Fibroblast of skin of left quadriceps (primary cell): ENCODE measurements at regions not wholly inside any gene's neighbourhood (a gene's known extent, or its start where the extent isn't known, plus 50 kb on each side); places are given as distances from the start of the nearest gene placed in this dataset.

Experiments used
- DNase-seq, 2 experiments: peaks; one replicate each; pipeline ENCODE4 v3.0.0-alpha.2; 2013; ENCODE audit warnings: low read depth in 2 of 2

GRCh38 chr15:94749811-94750617 is 518.7 kb downstream of the MCTP2 start:
- DNase-seq, result no peak

- DNase-seq, result no peak
Measured at GRCh38 chr15:94760348-94760747, 529.0 kb downstream of the MCTP2 start.

GRCh38 chr15:94761574-94761973 is 530.2 kb downstream of the MCTP2 start:
- DNase-seq, result no peak

GRCh38 chr15:94769089-94769488 is 537.7 kb downstream of the MCTP2 start:
- no peak for DNase-seq

- no peak for DNase-seq
Measured at GRCh38 chr15:94770199-94770598, 538.8 kb downstream of the MCTP2 start.

- no peak for DNase-seq
Measured at GRCh38 chr15:94777037-94777436, 545.7 kb downstream of the MCTP2 start.

- DNase-seq, result no peak
Measured at GRCh38 chr15:94778840-94779239, 547.5 kb downstream of the MCTP2 start.

GRCh38 chr15:94780166-94780565 is 548.8 kb downstream of the MCTP2 start:
- DNase-seq, result no peak

- no peak for DNase-seq
Measured at GRCh38 chr15:94785091-94785490, 553.7 kb downstream of the MCTP2 start.

- DNase-seq, result no peak
Measured at GRCh38 chr15:94791008-94791407, 559.6 kb downstream of the MCTP2 start.

- DNase-seq, result no peak
Measured at GRCh38 chr15:94791510-94791909, 560.1 kb downstream of the MCTP2 start.

- no peak for DNase-seq
Measured at GRCh38 chr15:94792196-94792595, 560.8 kb downstream of the MCTP2 start.

- DNase-seq, result no peak
Measured at GRCh38 chr15:94793207-94793606, 561.8 kb downstream of the MCTP2 start.

GRCh38 chr15:94793641-94794040 is 562.3 kb downstream of the MCTP2 start:
- DNase-seq, result no peak

GRCh38 chr15:94804613-94805012 is 573.3 kb downstream of the MCTP2 start:
- no peak for DNase-seq

GRCh38 chr15:94815110-94815731 is 583.9 kb downstream of the MCTP2 start:
- no peak for DNase-seq

GRCh38 chr15:94815914-94816313 is 584.6 kb downstream of the MCTP2 start:
- DNase-seq, result no peak

GRCh38 chr15:94829887-94830884 is 598.8 kb downstream of the MCTP2 start:
- DNase-seq, result no peak

GRCh38 chr15:94834000-94834399 is 602.6 kb downstream of the MCTP2 start:
- no peak for DNase-seq

GRCh38 chr15:94834494-94834893 is 603.1 kb downstream of the MCTP2 start:
- no peak for DNase-seq

- DNase-seq, result no peak
Measured at GRCh38 chr15:94838281-94838680, 606.9 kb downstream of the MCTP2 start.
